Common myeloid progenitor, CD34-positive (primary cell): ENCODE measurements at regions not wholly inside any gene's neighbourhood (a gene's known extent, or its start where the extent isn't known, plus 50 kb on each side); places are given as distances from the start of the nearest gene placed in this dataset.

Experiments
- CTCF ChIA-PET: fragments of 350-600 bp; sonication (Branson Sonifier 250); formaldehyde crosslinking; loops from one replicate; lab custom pipeline; 2021; ENCODE audit warnings: antibody characterized with exemption; lab: Charles Lee
- POLR2A ChIA-PET: fragments of 350-600 bp; sonication (Branson Sonifier 250); formaldehyde crosslinking; loops from one replicate; lab custom pipeline; 2021; ENCODE audit warnings: antibody characterized with exemption; lab: Charles Lee
- DNase-seq, 3 donors: peaks; one replicate each; pipeline versions ENCODE4 v3.0.0 to v3.0.0-alpha.2; 2013
- H3K27ac ChIP-seq, 2 experiments: 1 replicate in 1 of 2; 2 replicates in 1 of 2; pipeline ENCODE4 v1.7.0; 2013; ENCODE audit warnings: inconsistent platforms in 2 of 2, low read length in 2 of 2, mild to moderate bottlenecking in 2 of 2, low read depth in 1 of 2, moderate library complexity in 1 of 2; ENCODE audit not compliant: severe bottlenecking in 2 of 2, insufficient read depth in 1 of 2, poor library complexity in 1 of 2
- H3K27me3 ChIP-seq, 5 experiments: replicated peaks in 2 of 5; 1 replicate in 3 of 5; 2 replicates in 2 of 5; pipeline versions ENCODE4 v1.6.1 to v1.7.0; 2013; ENCODE audit warnings: low read length in 4 of 5, mild to moderate bottlenecking in 2 of 5, moderate library complexity in 2 of 5, inconsistent platforms in 1 of 5; ENCODE audit not compliant: insufficient read depth in 5 of 5, control insufficient read depth in 4 of 5
- H3K36me3 ChIP-seq, 4 experiments: 1 replicate in 2 of 4; 2 replicates in 2 of 4; pipeline versions ENCODE4 v1.6.1 to v1.7.0; 2013; ENCODE audit warnings: low read length in 3 of 4, control low read depth in 1 of 4, mild to moderate bottlenecking in 1 of 4; ENCODE audit not compliant: control insufficient read depth in 4 of 4, insufficient read depth in 4 of 4
- H3K4me1 ChIP-seq, 4 experiments: 1 replicate in 3 of 4; 2 replicates in 1 of 4; pipeline versions ENCODE4 v1.6.1 to v1.7.1; 2013; ENCODE audit warnings: low read length in 3 of 4, mild to moderate bottlenecking in 3 of 4, control low read depth in 1 of 4, inconsistent platforms in 1 of 4, moderate library complexity in 1 of 4; ENCODE audit not compliant: control insufficient read depth in 4 of 4, insufficient read depth in 4 of 4; ENCODE audit errors: control extremely low read depth in 1 of 4
- H3K4me3 ChIP-seq, 7 experiments: 1 replicate in 4 of 7; 2 replicates in 3 of 7; pipeline versions ENCODE4 v1.5.1 to v1.7.0; 2013; ENCODE audit warnings: mild to moderate bottlenecking in 7 of 7, low read length in 6 of 7, moderate library complexity in 6 of 7, inconsistent platforms in 2 of 7, low read depth in 2 of 7, control low read depth in 1 of 7; ENCODE audit not compliant: insufficient read depth in 4 of 7, control insufficient read depth in 1 of 7; ENCODE audit errors: extremely low read depth in 1 of 7
- H3K9me3 ChIP-seq, 5 experiments: 1 replicate in 4 of 5; 2 replicates in 1 of 5; pipeline versions ENCODE4 v1.6.1 to v1.7.1; 2013; ENCODE audit warnings: low read length in 4 of 5, mild to moderate bottlenecking in 2 of 5, inconsistent platforms in 1 of 5, low read depth in 1 of 5, moderate library complexity in 1 of 5; ENCODE audit not compliant: control insufficient read depth in 4 of 5, insufficient read depth in 2 of 5; ENCODE audit errors: control extremely low read depth in 1 of 5
- WGBS: methylation state at CpG from one replicate; pipeline ENCODE4 v1.1.5; 2013; ENCODE audit not compliant: insufficient coverage; 5-methylcytosine and 5-hydroxymethylcytosine counted together

- DNase-seq, result no peak
- Histone ChIP-seq H3K4me1 (no peaks in the 10 kb centered on the region), H3K27ac (no peak overlapping the region), H3K4me3 (no peak overlapping the region), H3K36me3 (no peaks in the 10 kb centered on the region), H3K9me3 (no peaks in the 10 kb centered on the region), H3K27me3 (no peaks in the 10 kb centered on the region)
- POLR2A ChIA-PET, result no interaction called here
- CTCF ChIA-PET, result no interaction called here
- WGBS, result 100% methylated on average over 1 of the region's 2 CpGs
These were observed 1213.7 kb downstream of the NCAM2 start for GRCh38 chr21:22211943-22212342.

- Histone ChIP-seq H3K36me3 (no peaks in the 10 kb centered on the region), H3K27me3 (no peaks in the 10 kb centered on the region), H3K4me3 (no peak overlapping the region), H3K4me1 (no peaks in the 10 kb centered on the region), H3K27ac (no peak overlapping the region), H3K9me3 (no peaks in the 10 kb centered on the region)
- no peak for DNase-seq
- POLR2A ChIA-PET, result no interaction called here
- 100% methylated on average over 1 of the region's 3 CpGs for WGBS
- CTCF ChIA-PET, result no interaction called here
These were observed 1225.2 kb downstream of the NCAM2 start for GRCh38 chr21:22223385-22223784.

GRCh38 chr21:22224261-22224660 is 1226.1 kb downstream of the NCAM2 start:
- Histone ChIP-seq H3K36me3 (no peaks in the 10 kb centered on the region), H3K4me3 (no peak overlapping the region), H3K4me1 (no peaks in the 10 kb centered on the region), H3K27me3 (no peaks in the 10 kb centered on the region), H3K27ac (no peak overlapping the region), H3K9me3 (no peaks in the 10 kb centered on the region)
- no peak for DNase-seq
- POLR2A ChIA-PET, result no interaction called here
- WGBS, result 100% methylated on average over 2 of the region's 4 CpGs
- CTCF ChIA-PET, result no interaction called here

- Histone ChIP-seq H3K4me1 (no peaks in the 10 kb centered on the region), H3K36me3 (no peaks in the 10 kb centered on the region), H3K27ac (no peak overlapping the region), H3K9me3 (no peaks in the 10 kb centered on the region), H3K27me3 (no peaks in the 10 kb centered on the region), H3K4me3 (no peak overlapping the region)
- no CpG with 5 or more reads among the region's 1 CpG for WGBS
- no peak for DNase-seq
- ChIA-PET CTCF (no interaction called here), POLR2A (no interaction called here)
These were observed 1227.1 kb downstream of the NCAM2 start for GRCh38 chr21:22225299-22225698.

- Histone ChIP-seq H3K27ac (no peak overlapping the region), H3K9me3 (no peaks in the 10 kb centered on the region)
- no CpG with 5 or more reads among the region's 2 CpGs for WGBS
These were observed 1232.8 kb downstream of the NCAM2 start for GRCh38 chr21:22231013-22231412.

GRCh38 chr21:22235866-22236590 is 1237.8 kb downstream of the NCAM2 start:
- no peak overlapping the region for H3K4me3 ChIP-seq
- no peaks in the 10 kb centered on the region for H3K9me3 ChIP-seq
- no peaks in the 10 kb centered on the region for H3K4me1 ChIP-seq
- POLR2A ChIA-PET, result no interaction called here
- CTCF ChIA-PET, result no interaction called here
- no peaks in the 10 kb centered on the region for H3K36me3 ChIP-seq
- no peak overlapping the region for H3K27ac ChIP-seq
- 100% methylated on average over 1 of the region's 4 CpGs for WGBS
- H3K27me3 ChIP-seq, result no peaks in the 10 kb centered on the region
- no peak for DNase-seq

More at GRCh38 chr21:22231013-22231412, 1232.8 kb downstream of the NCAM2 start:
- no peaks in the 10 kb centered on the region for H3K27me3 ChIP-seq
- H3K4me3 ChIP-seq, result no peak overlapping the region
- no peaks in the 10 kb centered on the region for H3K4me1 ChIP-seq
- no peak for DNase-seq
- CTCF ChIA-PET, result no interaction called here
- H3K36me3 ChIP-seq, result no peaks in the 10 kb centered on the region
- POLR2A ChIA-PET, result no interaction called here

- DNase-seq, result no peak
- CTCF ChIA-PET, result no interaction called here
- Histone ChIP-seq H3K9me3 (no peaks in the 10 kb centered on the region), H3K4me3 (no peak overlapping the region), H3K36me3 (no peaks in the 10 kb centered on the region), H3K27ac (no peak overlapping the region), H3K27me3 (no peaks in the 10 kb centered on the region), H3K4me1 (no peaks in the 10 kb centered on the region)
- no CpG with 5 or more reads among the region's 2 CpGs for WGBS
- POLR2A ChIA-PET, result no interaction called here
These were observed 1246.3 kb downstream of the NCAM2 start for GRCh38 chr21:22244516-22244915.
